GM18505 (cell line): ENCODE measurements at regions not wholly inside any gene's neighbourhood (a gene's known extent, or its start where the extent isn't known, plus 50 kb on each side); places are given as distances from the start of the nearest gene placed in this dataset.

ENCODE experiments used
- ATAC-seq: cut with Tn5 transposase; IDR thresholded peaks from one replicate; pipeline ENCODE4 v1.9.1; 2021; ENCODE audit not compliant: unreplicated experiment
- POLR2A ChIP-seq: IDR thresholded peaks from 4 replicates; pipeline ENCODE4 v1.6.1; 2011; ENCODE audit warnings: borderline replicate concordance; ENCODE audit not compliant: insufficient read depth, insufficient read length; ENCODE audit errors: extremely low read depth

DNA sequence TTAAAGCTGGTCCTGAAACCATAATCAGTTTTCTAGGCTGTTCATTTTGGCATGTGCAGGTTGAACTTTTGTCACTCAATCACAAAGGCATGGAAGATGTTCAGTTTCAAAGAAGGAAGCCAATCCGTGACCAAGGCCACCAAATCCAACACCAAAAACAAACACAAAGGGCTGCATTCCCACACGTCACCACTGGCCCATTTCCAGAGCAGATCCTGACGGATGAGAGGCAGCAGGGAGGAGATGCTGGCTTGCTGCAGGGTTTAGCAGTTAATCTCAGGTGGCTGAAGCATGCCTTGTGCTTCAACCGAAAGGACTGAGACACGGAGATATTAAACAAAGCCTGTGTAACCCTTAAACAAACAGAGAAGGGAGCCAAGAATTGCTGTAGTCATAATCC is 191.9 kb upstream of the CTAGE1 start:
- no peak for ATAC-seq
- TF ChIP-seq POLR2A = no peak

GRCh38 chr18:22613058-22613690 is 195.5 kb upstream of the CTAGE1 start:
- ATAC-seq = no peak
- no peak for TF ChIP-seq POLR2A

DNA sequence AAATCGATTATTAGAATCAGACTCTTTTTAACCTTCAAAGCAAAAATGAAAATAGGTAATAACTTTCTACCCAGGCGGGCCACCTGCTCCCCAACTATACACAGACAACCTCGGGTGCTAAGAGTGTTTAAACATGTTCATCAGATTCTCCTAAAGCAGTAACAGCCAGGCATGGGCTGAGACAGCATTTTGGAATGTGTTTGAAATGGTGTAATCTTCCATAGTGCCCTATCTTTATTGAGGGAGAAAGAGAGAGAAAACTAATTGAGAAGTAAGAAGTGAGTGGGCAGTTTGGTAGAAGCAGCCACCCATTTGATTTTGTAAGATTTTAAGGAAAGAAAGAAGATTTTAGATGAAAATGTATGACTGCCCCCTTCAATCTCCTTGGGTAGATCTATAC is 196.1 kb upstream of the CTAGE1 start:
- ATAC-seq = no peak
- no peak for TF ChIP-seq POLR2A

DNA sequence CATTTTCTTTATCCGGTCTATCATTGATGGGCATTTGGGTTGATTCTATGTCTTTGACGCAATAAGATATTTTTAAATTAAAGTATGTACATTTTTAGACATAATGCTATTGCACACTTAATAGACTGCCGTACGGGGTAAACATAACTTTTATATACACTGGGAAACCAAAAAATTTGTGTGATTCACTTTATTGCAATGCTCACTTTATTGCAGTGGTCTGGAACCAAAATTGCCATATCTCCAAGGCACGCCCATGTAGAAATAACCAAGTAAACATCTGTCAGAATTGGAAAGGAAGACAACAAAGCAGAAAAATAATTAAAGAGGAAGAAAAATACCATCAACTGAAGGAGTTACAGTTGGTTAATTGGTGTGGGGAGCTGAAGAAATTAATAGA is 205.8 kb upstream of the CTAGE1 start:
- TF ChIP-seq POLR2A = no peak
- no peak for ATAC-seq

DNA sequence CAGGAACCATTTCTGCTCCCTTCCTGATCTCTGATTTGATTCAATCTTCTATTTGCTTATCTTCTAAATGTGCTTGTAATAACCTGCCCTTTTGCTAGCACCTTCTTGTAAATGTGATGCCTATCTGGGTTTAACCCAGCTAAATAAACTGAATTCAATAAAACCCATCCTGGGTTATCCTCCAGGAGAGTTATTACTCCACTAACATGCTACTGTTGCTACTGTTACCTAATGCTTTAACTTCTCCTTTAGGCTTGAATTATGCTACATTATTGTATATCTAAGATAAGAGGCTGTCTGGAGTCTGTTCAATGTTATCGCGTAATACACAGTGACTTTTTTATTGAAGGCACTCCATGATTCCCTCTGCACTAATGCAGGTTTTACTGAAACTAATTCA is 206.5 kb upstream of the CTAGE1 start:
- ATAC-seq = no peak
- no peak for TF ChIP-seq POLR2A

- no peak for TF ChIP-seq POLR2A
- no peak for ATAC-seq
These were observed 207.7 kb upstream of the CTAGE1 start for GRCh38 chr18:22625406-22625805.

DNA sequence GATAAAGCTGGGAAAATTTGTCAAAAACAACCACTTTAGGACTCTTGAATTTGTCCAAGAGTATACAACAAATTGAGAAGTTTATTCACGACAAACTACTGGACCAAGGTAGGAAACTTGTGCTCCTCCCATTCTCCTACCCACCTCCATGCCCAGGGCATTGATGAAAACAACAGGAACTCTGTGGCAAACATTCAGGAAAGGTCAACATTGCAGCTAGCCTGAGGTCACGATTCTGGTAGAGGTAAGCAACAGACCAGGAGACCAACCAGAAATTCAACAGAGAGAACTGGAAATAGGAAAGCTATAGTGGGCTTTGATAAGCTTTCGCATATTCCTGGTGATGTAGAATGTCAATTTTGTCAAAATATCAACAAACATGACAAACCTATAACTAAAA is 209.1 kb upstream of the CTAGE1 start:
- no peak for TF ChIP-seq POLR2A
- ATAC-seq = no peak

DNA sequence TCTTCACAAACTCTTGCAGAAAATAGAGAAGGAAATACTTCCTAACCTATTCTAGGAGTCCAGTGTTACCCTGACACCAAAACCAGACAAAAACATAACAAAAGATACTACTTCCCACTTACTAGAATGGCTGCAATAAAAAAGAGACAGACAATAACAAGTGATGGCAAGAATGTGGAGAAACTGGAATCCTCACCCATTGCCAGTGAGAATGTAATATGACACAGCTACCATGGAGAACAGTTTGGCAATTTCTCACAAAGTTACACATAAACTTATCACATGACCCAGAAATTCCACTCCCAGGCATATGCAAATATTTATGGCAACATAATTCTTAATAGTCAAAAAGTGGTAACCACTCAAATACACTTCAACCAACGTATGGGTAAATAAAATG is 209.8 kb upstream of the CTAGE1 start:
- no peak for TF ChIP-seq POLR2A
- ATAC-seq = no peak

DNA sequence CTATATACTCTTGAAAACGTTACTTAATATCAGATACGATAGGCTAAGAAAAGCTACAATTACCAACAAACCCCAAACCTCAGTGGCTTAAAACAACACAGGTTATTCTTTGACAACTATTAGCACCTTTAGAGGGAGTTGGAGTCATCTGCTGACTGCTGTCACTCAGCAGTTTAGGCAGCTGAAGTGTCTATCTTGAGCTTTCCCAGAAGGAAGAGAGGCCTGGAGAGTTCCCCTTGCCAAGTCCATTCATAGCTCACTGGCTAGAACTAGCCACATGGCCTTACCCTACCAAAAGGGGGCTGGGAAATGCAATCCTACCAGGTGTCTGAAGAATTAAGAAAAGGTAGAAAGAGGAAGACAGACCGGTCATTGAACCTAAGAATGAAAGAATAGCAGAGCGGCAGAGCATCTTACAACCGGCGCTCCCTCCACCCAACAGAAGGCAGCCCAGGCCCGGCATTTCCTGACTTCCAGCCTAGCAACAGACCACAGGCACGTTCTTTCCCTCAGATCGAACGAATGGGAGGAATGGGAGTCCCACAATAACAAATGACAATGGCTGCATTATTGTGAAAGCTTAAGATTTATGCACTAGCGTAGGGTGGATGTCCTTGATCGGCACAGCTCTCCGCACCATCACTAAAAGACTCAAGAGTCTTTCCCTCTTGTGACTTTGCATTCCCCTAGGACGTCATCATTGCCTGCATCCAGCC is 211.2 kb upstream of the CTAGE1 start:
- no peak for ATAC-seq
- TF ChIP-seq POLR2A = no peak

GRCh38 chr18:22630980-22631379 is 213.3 kb upstream of the CTAGE1 start:
- no peak for TF ChIP-seq POLR2A
- no peak for ATAC-seq

DNA sequence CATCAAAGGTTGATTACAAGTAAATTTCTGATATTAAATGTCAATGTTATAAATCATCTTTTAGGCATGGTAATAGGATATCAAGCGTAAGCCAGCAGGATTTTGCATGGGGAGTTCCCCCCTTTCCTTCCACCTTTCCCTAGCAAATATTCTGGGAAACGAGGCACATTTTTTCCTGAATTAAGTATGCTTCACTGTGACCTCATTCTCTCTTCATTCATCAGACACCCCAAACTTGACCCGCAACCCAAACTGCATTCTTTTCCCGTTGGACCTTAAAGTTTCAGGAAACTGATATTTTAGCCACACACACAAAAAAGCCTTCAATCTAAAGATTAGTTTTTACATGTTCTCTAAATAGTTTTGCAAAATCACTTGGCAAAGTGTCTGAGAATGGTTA is 214.5 kb upstream of the CTAGE1 start:
- ATAC-seq = no peak
- no peak for TF ChIP-seq POLR2A

GRCh38 chr18:22634464-22634863 is 216.7 kb upstream of the CTAGE1 start:
- TF ChIP-seq POLR2A = no peak
- no peak for ATAC-seq

DNA sequence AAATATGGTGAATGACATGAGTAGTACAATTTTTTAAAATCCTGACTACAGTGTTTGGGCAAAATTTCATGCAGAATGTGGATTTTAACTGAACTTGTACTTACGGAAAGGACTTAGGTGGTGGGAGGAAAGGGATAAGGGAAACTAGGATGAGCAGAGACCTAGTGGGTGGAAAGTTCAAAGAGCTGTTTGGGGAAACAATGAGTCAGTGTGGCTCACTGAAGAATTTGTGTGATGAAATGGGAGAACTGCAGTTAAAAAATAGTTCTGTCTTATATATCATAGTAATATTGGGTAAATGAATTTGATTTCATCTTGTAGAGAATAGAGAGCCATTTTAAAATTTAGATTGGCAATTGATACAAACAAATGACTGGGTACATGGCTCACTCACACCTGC is 220.1 kb upstream of the CTAGE1 start:
- ATAC-seq = no peak
- no peak for TF ChIP-seq POLR2A

DNA sequence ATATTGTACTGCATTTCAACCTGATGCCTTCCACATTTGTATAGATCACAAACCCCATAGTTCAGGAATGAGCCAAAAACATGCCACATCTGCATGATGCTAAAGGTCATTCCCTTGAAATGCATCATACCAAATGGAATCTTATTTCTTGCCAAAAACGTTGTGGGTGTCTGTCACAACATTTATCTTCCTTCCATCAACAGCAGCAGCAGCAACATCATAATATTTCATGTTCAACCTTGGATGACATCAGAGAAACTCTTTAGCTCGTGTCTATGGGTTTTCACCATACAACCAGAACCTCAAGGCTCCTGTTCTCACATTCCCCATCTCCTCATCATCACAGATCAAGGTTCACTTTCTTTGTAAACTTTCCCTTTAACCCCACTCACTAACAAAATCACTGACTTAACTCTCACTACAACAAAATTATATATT is 221.3 kb upstream of the CTAGE1 start:
- no peak for ATAC-seq
- TF ChIP-seq POLR2A = no peak
